ENCODE measurements at regions not wholly inside any gene's neighbourhood (a gene's known extent, or its start where the extent isn't known, plus 50 kb on each side); places are given as distances from the start of the nearest gene placed in this dataset.

DNA sequence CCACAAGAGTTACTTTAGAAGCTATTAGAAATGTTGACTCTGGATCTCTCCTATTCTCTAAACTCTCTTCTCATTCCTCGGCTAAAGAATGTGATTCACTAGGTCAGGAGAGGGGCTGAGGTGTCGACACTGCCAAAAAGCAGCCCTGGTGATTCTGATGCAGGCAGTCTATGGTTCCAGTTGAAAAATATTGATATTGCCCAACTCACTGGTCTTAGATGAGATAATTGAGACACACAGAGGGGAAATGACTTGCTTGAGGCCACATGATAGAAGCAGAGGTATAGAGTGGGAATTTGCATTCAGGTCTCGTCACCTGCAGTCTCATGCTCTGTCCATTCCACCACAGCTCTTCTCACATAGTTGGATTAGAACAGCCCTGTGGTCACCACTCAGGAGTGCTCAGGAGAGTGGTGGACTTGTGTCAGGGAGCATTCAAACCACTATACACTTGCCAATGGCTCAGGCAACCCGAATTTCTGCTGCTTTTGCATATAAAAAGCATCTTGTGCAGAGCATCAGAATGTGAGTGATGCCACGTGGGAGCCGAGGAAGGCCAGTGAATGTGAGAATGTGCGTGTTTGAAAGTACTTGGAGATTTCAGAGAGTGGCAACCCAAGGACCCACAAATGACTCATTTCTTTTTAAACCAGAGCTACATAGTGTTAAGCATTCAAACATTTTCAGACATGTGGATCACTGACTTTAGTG, 65.1 kb upstream of the CTLA4 start:
- 84 to 100% methylated on average over 3 to 7 of the region's 7 CpGs for WGBS, 2 donors (ENCODE audit: low coverage in 1 of 2)
- no peaks in the 10 kb centered on the region for H3K4me1 ChIP-seq
- intact Hi-C loops (cut with DNase I; ENCODE audit: low total_unique reads) = no loop called here
- H3K4me3 ChIP-seq = no peak overlapping the region
- peaks cover 0 to 10% of the 10 kb centered on the region in 2 donors for H3K9me3 ChIP-seq
- H3K36me3 ChIP-seq = no peaks in the 10 kb centered on the region
- no peak overlapping the region for H3K27ac ChIP-seq
- no peak for DNase-seq
- TF ChIP-seq, protein P1, sequence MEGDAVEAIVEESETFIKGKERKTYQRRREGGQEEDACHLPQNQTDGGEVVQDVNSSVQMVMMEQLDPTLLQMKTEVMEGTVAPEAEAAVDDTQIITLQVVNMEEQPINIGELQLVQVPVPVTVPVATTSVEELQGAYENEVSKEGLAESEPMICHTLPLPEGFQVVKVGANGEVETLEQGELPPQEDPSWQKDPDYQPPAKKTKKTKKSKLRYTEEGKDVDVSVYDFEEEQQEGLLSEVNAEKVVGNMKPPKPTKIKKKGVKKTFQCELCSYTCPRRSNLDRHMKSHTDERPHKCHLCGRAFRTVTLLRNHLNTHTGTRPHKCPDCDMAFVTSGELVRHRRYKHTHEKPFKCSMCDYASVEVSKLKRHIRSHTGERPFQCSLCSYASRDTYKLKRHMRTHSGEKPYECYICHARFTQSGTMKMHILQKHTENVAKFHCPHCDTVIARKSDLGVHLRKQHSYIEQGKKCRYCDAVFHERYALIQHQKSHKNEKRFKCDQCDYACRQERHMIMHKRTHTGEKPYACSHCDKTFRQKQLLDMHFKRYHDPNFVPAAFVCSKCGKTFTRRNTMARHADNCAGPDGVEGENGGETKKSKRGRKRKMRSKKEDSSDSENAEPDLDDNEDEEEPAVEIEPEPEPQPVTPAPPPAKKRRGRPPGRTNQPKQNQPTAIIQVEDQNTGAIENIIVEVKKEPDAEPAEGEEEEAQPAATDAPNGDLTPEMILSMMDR (IDR thresholded peaks at IDR 0.05) = no peak
- TF ChIP-seq EP300 (IDR thresholded peaks at IDR 0.05; ENCODE audit: low read depth) (no peak), POLR2AphosphoS5 (IDR thresholded peaks at IDR 0.05) (no peak), POLR2A (IDR thresholded peaks at IDR 0.05) (no peak)
- no peaks in the 10 kb centered on the region for H3K27me3 ChIP-seq
- in situ Hi-C loops (cut with MboI; ENCODE audit: low pct_ligation_motif_present in 1 of 4, low pct_unique_long_range_greater_than_20kb in 1 of 4, low sequenced_read_pairs in 3 of 4) = loop anchor here in 3 of 4 donors (25.0 kb wide), 3 partner anchors 140 to 565 kb away; partner anchors contain the start of gene CYP20A1 (in 2 of the 3)

DNA sequence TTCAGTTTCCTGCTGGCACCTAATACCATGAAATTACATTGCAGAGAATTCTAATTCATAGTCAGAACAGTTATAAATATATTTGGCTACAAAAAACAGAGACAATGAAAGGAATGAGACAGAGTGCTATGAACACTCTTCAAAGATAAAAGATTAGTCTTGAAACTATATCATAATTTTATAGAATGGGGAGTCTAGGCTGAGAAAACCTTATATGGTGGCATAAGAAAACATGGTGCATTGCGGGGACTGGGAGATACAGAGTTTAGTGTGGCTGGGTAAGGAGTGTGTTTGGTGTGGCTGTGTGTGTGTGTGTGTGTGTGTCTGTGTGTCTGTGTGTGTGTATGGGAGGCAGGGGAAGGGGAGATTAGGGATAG, 64.5 kb upstream of the CTLA4 start:
- no peaks in the 10 kb centered on the region for H3K27me3 ChIP-seq
- 92 to 97% methylated on average over 1 of the region's 1 CpG for WGBS, 2 donors (ENCODE audit: low coverage in 1 of 2)
- H3K4me1 ChIP-seq = no peaks in the 10 kb centered on the region
- intact Hi-C loops (cut with DNase I; ENCODE audit: low total_unique reads) = no loop called here
- H3K36me3 ChIP-seq = no peaks in the 10 kb centered on the region
- H3K9me3 ChIP-seq = peaks cover 0 to 10% of the 10 kb centered on the region in 2 donors
- no peak overlapping the region for H3K4me3 ChIP-seq
- no peak overlapping the region for H3K27ac ChIP-seq
- TF ChIP-seq POLR2AphosphoS5 (IDR thresholded peaks at IDR 0.05) (no peak), POLR2A (IDR thresholded peaks at IDR 0.05) (no peak), EP300 (IDR thresholded peaks at IDR 0.05; ENCODE audit: low read depth) (no peak)
- TF ChIP-seq, protein P1 (IDR thresholded peaks at IDR 0.05) = no peak
- no peak for DNase-seq
- in situ Hi-C loops (cut with MboI; ENCODE audit: low pct_ligation_motif_present in 1 of 4, low pct_unique_long_range_greater_than_20kb in 1 of 4, low sequenced_read_pairs in 3 of 4) = loop anchor here in 3 of 4 donors (25.0 kb wide), 3 partner anchors 141 to 566 kb away; partner anchors contain the start of gene CYP20A1 (in 2 of the 3)

DNA sequence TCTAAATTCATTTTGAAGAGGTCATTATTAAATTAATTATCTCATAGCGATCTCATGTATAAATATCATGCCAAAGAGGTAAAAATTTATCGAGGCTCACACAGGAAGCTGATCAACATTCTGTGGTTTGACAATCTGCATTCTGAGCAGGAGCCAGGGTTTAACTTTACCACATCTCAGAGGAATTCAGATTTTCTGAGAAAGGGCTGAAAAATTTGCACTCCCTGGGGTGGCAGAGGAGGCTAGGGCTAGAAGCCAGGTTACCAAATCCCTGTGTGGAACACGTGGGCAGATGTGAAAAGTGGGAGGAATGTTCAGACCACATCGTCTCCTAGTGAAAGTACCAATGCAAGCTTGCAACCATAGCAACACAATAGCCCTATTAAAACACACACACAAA, 63.5 kb upstream of the CTLA4 start:
- 44 to 64% methylated on average over 2 to 4 of the region's 4 CpGs for WGBS, 2 donors (ENCODE audit: low coverage in 1 of 2)
- Histone ChIP-seq H3K9me3 (peaks cover 0 to 10% of the 10 kb centered on the region in 2 donors), H3K4me3 (no peak overlapping the region), H3K36me3 (no peaks in the 10 kb centered on the region), H3K4me1 (no peaks in the 10 kb centered on the region), H3K27me3 (no peaks in the 10 kb centered on the region), H3K27ac (no peak overlapping the region)
- no peak for DNase-seq
- no peak for TF ChIP-seq POLR2AphosphoS5 (IDR thresholded peaks at IDR 0.05)
- no peak for TF ChIP-seq POLR2A (IDR thresholded peaks at IDR 0.05)
- no peak for TF ChIP-seq EP300 (IDR thresholded peaks at IDR 0.05; ENCODE audit: low read depth)
- TF ChIP-seq, protein P1 (IDR thresholded peaks at IDR 0.05) = no peak
- intact Hi-C loops (cut with DNase I; ENCODE audit: low total_unique reads) (no loop called here), in situ Hi-C loops (cut with MboI; ENCODE audit: low pct_ligation_motif_present in 1 of 4, low pct_unique_long_range_greater_than_20kb in 1 of 4, low sequenced_read_pairs in 3 of 4) (loop anchor here in 3 of 4 donors (25.0 kb wide), 3 partner anchors 142 to 567 kb away; partner anchors contain the start of gene CYP20A1 (in 2 of the 3))

DNA sequence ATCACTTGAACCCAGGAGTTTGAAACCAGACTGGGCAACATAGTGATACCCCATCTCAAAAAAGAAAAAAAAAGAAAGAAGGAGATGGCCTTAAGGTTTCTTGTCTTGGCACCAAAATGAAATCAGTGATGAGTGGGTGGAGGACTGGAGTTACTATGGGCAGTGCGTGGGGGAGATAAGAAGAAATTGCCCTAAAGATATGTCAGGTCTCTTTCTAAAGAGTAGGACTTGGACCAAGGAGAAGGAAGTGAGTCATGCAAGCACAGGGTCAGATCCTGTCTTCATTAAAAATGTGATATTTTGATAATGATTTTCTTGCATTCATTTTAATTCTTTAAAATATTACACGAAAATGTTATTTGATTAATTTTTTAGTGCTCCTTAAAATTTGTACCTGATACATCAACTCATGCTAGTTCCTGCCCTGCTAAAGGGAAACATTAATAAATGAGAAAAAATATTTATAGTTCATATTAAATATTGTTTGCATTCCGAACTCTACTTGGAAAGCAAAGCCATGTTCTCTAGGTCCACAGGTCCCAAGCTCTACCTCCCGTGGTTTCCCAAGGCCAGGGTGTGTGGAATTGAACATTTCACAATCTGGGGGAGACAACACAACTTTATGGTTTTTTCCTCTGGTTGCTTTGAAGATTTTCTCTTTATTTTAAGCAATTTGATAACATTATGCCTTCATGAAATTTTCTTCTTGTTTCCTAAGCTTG, 62.6 kb upstream of the CTLA4 start:
- no peak for DNase-seq
- in situ Hi-C loops (cut with MboI; ENCODE audit: low pct_ligation_motif_present in 1 of 4, low pct_unique_long_range_greater_than_20kb in 1 of 4, low sequenced_read_pairs in 3 of 4) (loop anchor here in 3 of 4 donors (25.0 kb wide), 3 partner anchors 143 to 568 kb away; partner anchors contain the start of gene CYP20A1 (in 2 of the 3)), intact Hi-C loops (cut with DNase I; ENCODE audit: low total_unique reads) (no loop called here)
- WGBS, 2 donors (ENCODE audit: low coverage in 1 of 2) = 82 to 87% methylated on average over 4 of the region's 4 CpGs
- no peaks in the 10 kb centered on the region for H3K36me3 ChIP-seq
- no peak overlapping the region for H3K27ac ChIP-seq
- H3K4me3 ChIP-seq = no peak overlapping the region
- peaks cover 0 to 10% of the 10 kb centered on the region in 2 donors for H3K9me3 ChIP-seq
- TF ChIP-seq POLR2A (IDR thresholded peaks at IDR 0.05) (no peak), EP300 (IDR thresholded peaks at IDR 0.05; ENCODE audit: low read depth) (no peak), POLR2AphosphoS5 (IDR thresholded peaks at IDR 0.05) (no peak)
- TF ChIP-seq, protein P1 (IDR thresholded peaks at IDR 0.05) = no peak
- H3K27me3 ChIP-seq = no peaks in the 10 kb centered on the region
- no peaks in the 10 kb centered on the region for H3K4me1 ChIP-seq
